ENCODE measurements at regions not wholly inside any gene's neighbourhood (a gene's known extent, or its start where the extent isn't known, plus 50 kb on each side); places are given as distances from the start of the nearest gene placed in this dataset.

- TF ChIP-seq POLR2A (IDR thresholded peaks at IDR 0.05; ENCODE audit: low read depth, low read length) (no peak), POLR2AphosphoS5 (IDR thresholded peaks at IDR 0.05; ENCODE audit: low read depth, low read length) (no peak), TAF1 (IDR thresholded peaks at IDR 0.05; ENCODE audit: borderline replicate concordance, low read depth, low read length) (no peak)
These were observed 480.2 kb upstream of the MIR17HG start for GRCh38 chr13:90867336-90867683.

Data from GM12892 (cell line).